ENCODE measurements at regions not wholly inside any gene's neighbourhood (a gene's known extent, or its start where the extent isn't known, plus 50 kb on each side); places are given as distances from the start of the nearest gene placed in this dataset.

DNA sequence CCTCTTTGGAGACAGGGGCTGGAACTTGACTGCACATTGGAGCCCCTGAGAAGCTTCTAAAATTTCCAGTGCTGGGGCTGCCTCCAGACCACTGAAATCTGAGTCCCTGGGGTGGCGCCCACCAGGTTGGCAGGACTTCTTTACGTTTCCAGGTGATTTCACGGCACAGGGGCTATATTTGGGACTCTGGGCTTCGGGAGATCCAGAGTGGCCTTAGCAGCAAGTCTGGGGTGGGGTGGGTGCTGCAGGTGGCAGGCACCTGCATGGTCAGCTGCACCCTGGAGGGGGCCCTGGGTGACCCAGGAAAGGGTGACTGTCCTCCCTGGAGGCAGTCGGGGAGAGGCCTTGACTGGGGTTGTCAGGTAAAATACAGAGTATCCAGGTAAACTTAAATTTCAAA, 135.5 kb upstream of the PHACTR3 start:
- Histone ChIP-seq H3K27me3 (ENCODE audit: insufficient read depth) (peaks cover 5% of the 10 kb centered on the region; the same call in 1 of the 2 replicates), H2AFZ (ENCODE audit: low read depth) (no peak overlapping the region), H3K79me2 (ENCODE audit: insufficient read depth) (no peaks in the 10 kb centered on the region), H3K4me3 (ENCODE audit: low read depth in 2 of 2, low read length in 1 of 2) (no peak overlapping the region), H3K27ac (ENCODE audit: low read depth in 2 of 2, low read length in 1 of 2) (no peak overlapping the region), H3K4me1 (ENCODE audit: control insufficient read depth in 1 of 2, insufficient read depth in 2 of 2, low read depth in 1 of 2, low read length in 1 of 2) (peaks cover 0 to 13% of the 10 kb centered on the region in 2 experiments; a peak in 1 of 4 replicates), H3K4me2 (no peak overlapping the region), H3K9ac (no peak overlapping the region), H3K9me2 (no peaks in the 10 kb centered on the region), H3K36me3 (replicated peaks in 1 of 2; ENCODE audit: control insufficient read depth in 1 of 2, insufficient read depth in 2 of 2, low read length in 1 of 2) (no peaks in the 10 kb centered on the region), H3K9me3 (no peaks in the 10 kb centered on the region), H3F3A (replicated peaks; ENCODE audit: insufficient read depth) (no peaks in the 10 kb centered on the region), H4K20me1 (ENCODE audit: insufficient read depth) (no peaks in the 10 kb centered on the region)
- CTCF ChIA-PET: interaction anchor here (1.8 to 4.4 kb wide), 2 partner anchors 13 to 27 kb away, joined by 8 to 28 read pairs; no protein-coding TSS in a partner anchor
- TF ChIP-seq TAF1 (IDR thresholded peaks at IDR 0.05; ENCODE audit: borderline replicate concordance, low read depth, low read length): no peak
- TF ChIP-seq USF2 (IDR thresholded peaks at IDR 0.05; ENCODE audit: borderline replicate concordance, low read depth, low read length): no peak
- TF ChIP-seq TEAD4 (IDR thresholded peaks at IDR 0.05; ENCODE audit: borderline replicate concordance, insufficient read depth): no peak
- no peak for TF ChIP-seq MEF2A (IDR thresholded peaks at IDR 0.05; ENCODE audit: borderline replicate concordance, low read depth)
- no peak for TF ChIP-seq GABPA (IDR thresholded peaks at IDR 0.05; ENCODE audit: low read depth)
- TF ChIP-seq, protein P1, sequence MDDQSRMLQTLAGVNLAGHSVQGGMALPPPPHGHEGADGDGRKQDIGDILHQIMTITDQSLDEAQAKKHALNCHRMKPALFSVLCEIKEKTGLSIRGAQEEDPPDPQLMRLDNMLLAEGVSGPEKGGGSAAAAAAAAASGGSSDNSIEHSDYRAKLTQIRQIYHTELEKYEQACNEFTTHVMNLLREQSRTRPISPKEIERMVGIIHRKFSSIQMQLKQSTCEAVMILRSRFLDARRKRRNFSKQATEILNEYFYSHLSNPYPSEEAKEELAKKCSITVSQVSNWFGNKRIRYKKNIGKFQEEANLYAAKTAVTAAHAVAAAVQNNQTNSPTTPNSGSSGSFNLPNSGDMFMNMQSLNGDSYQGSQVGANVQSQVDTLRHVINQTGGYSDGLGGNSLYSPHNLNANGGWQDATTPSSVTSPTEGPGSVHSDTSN (IDR thresholded peaks at IDR 0.05): no peak
- TF ChIP-seq TCF12 (IDR thresholded peaks at IDR 0.05): no peak
- DNase-seq: no peak
- POLR2A ChIA-PET: no interaction called here
- 45% methylated on average over 5 of the region's 5 CpGs for WGBS (ENCODE audit: low lambda C conversion rate)

GRCh38 chr20:59469267-59470252, 134.8 kb upstream of the PHACTR3 start:
- no peak for TF ChIP-seq MEF2A (IDR thresholded peaks at IDR 0.05; ENCODE audit: borderline replicate concordance, low read depth)
- no peak for TF ChIP-seq SMC3 (IDR thresholded peaks at IDR 0.05; ENCODE audit: low read depth, low read length)
- TF ChIP-seq EP300 (IDR thresholded peaks at IDR 0.05; ENCODE audit: borderline replicate concordance in 1 of 2, low read depth in 1 of 2, low read length in 1 of 2): no peak
- TF ChIP-seq MXI1 (IDR thresholded peaks at IDR 0.05; ENCODE audit: low read depth, low read length): no peak
- no peak for TF ChIP-seq GATA2 (CRISPR knock-in tag; IDR thresholded peaks at IDR 0.05)
- no peak for TF ChIP-seq NRF1 (IDR thresholded peaks at IDR 0.05; ENCODE audit: low read depth, low read length)
- no peak for TF ChIP-seq IRF3 (IDR thresholded peaks at IDR 0.05; ENCODE audit: low read depth, low read length)
- TF ChIP-seq YY1 (IDR thresholded peaks at IDR 0.05; ENCODE audit: low read depth): no peak
- Histone ChIP-seq H4K20me1 (ENCODE audit: insufficient read depth) (no peaks in the 10 kb centered on the region), H3K27ac (ENCODE audit: low read depth in 2 of 2, low read length in 1 of 2) (no peak overlapping the region), H3F3A (replicated peaks; ENCODE audit: insufficient read depth) (no peaks in the 10 kb centered on the region), H3K27me3 (ENCODE audit: insufficient read depth) (peaks cover 5% of the 10 kb centered on the region; the same call in 1 of the 2 replicates), H3K79me2 (ENCODE audit: insufficient read depth) (no peaks in the 10 kb centered on the region), H3K9ac (no peak overlapping the region), H3K4me3 (ENCODE audit: low read depth in 2 of 2, low read length in 1 of 2) (no peak overlapping the region), H3K9me3 (no peaks in the 10 kb centered on the region), H3K4me1 (ENCODE audit: control insufficient read depth in 1 of 2, insufficient read depth in 2 of 2, low read depth in 1 of 2, low read length in 1 of 2) (peaks cover 0 to 13% of the 10 kb centered on the region in 2 experiments; a peak in 1 of 4 replicates), H2AFZ (ENCODE audit: low read depth) (no peak overlapping the region), H3K9me2 (no peaks in the 10 kb centered on the region), H3K36me3 (replicated peaks in 1 of 2; ENCODE audit: control insufficient read depth in 1 of 2, insufficient read depth in 2 of 2, low read length in 1 of 2) (no peaks in the 10 kb centered on the region), H3K4me2 (no peak overlapping the region)
- POLR2A ChIA-PET: no interaction called here
- no peak for DNase-seq
- 80% methylated on average over 22 of the region's 34 CpGs for WGBS (ENCODE audit: low lambda C conversion rate)
- CTCF ChIA-PET: interaction anchor here (1.8 to 4.4 kb wide), 2 partner anchors 14 to 26 kb away, joined by 8 to 28 read pairs; no protein-coding TSS in a partner anchor
